Stimulated activated CD4-positive, alpha-beta T cell treated with anti-CD3 and anti-CD28 coated beads, TNF-alpha, amount 100 ng/mL, for 4 hours (primary cell): ENCODE measurements at regions not wholly inside any gene's neighbourhood (a gene's known extent, or its start where the extent isn't known, plus 50 kb on each side); places are given as distances from the start of the nearest gene placed in this dataset.

Experiments used
- DNase-seq, 3 experiments: peaks; one replicate each; pipeline ENCODE4 v3.0.0-alpha.2; 2020; ENCODE audit warnings: low read depth in 3 of 3

GRCh38 chr10:111200505-111201186 is 123.8 kb downstream of the ADRA2A start:
- no peak for DNase-seq

- no peak for DNase-seq
Observed at GRCh38 chr10:111203615-111204014, 126.8 kb downstream of the ADRA2A start.

DNA sequence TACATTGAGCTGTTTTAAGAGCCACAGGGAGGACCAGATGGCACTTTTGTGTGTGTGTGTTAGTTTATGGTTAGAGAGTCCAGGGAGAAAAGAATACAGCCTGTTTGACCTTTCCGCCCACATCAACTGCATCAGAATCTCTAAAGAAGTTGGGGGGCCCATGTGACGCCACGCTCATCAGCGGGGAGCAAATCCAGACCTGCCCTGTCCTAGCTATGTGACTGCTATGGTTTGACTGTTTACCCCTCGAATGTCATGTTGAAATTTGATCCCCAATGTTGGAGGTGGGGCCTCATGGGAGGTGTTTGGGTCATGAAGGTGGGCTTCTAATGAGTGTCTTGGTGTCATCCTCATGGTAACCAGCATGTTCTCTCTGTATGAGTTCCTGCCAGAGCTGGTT is 128.0 kb downstream of the ADRA2A start:
- no peak for DNase-seq

- DNase-seq = no peak
Observed at GRCh38 chr10:111206521-111206920, 129.7 kb downstream of the ADRA2A start.

GRCh38 chr10:111207500-111207899 is 130.7 kb downstream of the ADRA2A start:
- DNase-seq = no peak

- DNase-seq = no peak
Observed at GRCh38 chr10:111208951-111209350, 132.1 kb downstream of the ADRA2A start.

DNA sequence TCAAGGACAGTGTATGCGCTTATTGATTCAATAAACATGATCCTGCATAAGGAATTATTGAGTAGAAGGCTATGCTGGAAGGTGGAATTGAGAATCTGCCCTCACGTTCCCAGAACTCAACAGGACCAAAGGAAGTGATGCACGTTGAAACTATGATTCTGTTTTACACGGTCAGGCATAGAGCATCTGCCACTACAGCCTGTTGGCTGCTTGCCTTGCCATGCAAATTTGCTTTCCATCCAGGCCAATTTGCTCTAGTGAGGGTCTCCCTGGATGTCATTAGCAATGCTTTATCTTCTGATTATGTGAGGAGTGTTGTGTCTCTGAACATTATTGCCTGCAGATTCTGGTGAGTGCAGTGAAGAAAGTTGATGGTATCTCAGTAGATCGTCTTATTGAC is 132.9 kb downstream of the ADRA2A start:
- DNase-seq = no peak

- DNase-seq = no peak
Observed at GRCh38 chr10:111211241-111211640, 134.4 kb downstream of the ADRA2A start.

DNA sequence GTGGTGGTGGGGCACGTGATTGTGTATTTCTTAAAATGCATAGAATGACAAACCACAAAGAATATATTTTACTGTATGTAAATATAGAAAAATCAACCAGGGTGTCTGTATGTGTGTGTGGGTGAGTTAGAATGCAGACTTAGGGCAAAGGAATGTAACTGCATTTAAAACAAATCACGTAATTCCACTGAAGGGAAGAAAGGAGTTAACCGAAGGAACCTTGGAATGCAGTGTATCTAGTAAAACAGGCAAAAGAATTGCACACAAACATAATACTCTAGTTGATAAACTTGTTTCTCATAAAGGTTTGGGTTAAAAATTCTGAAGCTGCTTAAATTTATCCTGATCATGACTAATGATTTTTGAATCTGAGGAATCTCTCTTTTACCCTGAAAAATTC is 134.9 kb downstream of the ADRA2A start:
- no peak for DNase-seq

DNA sequence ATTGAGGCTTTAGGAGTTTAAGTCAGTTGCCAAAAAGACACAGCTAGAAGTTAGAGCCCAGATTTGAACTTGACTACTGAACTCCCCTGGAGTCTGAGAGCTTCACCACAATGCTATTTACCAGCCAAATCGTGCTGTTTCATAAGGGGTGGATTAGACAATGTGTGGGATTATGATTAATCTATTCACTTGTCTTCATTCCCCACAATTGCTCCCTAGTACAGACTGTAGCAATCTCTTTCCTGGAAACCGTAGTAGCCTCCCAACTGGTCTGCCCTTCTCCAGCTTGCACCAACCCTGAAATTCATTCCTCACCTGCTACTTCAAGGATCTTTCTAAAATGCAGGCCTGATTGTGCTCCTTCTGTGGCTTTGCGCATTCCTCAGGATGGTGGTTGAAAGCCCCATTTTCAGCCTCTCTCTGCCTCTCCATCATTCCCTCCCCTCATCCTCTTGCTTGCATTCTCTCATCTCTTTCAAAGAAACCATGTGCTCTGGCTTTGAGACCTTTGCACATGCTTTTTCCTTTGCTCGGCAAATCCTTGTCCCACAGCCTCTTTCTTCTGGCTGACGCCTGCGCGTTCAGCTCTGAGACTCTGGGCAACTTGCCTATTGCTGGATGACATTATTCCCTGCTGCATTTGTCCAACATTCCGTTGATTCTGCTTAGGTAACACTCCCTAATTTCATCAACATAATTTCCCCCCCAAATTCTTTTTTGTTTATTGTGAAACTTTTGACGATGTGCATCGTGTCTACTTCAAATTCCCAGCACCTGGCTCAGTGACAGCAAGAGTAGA is 145.1 kb downstream of the ADRA2A start:
- DNase-seq = no peak

DNA sequence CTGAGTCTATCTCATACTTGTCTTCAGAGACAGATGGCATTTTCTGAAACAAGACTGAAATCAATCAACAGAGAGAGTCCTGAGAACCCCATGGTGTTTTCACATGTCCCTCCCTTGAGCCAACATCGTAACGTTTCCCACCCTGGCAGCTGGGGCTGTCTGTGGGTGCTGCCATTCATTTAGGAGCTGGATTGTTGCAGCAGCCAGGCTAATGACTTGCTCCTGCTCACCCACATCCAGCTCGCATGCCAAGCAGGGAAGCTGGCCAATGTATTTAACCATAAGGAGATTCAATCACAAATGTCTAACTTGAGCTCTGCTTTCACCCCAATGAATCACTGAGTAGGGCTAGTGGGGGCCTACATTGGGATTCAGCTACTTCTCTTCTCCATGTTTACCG is 146.1 kb downstream of the ADRA2A start:
- no peak for DNase-seq

GRCh38 chr10:111231779-111232178 is 154.9 kb downstream of the ADRA2A start:
- no peak for DNase-seq

DNA sequence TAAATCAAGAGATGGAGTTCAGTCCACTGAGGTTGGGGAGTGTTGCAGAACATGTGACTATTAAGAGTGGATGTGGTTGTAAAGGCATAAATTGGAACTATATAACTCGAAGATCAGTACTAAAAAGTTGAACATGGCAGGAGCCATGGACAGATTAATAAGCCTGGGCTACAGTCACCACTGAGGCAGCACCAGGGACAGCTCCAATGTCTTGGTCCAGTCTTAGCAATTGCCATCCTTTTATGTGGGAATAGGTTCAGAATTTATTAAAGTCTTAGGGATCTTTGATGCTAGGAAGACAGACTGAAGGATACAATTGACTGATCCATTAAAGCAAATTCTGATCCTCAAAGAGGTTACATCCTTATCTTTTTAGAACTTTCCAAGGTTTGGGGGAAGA is 156.6 kb downstream of the ADRA2A start:
- no peak for DNase-seq

DNA sequence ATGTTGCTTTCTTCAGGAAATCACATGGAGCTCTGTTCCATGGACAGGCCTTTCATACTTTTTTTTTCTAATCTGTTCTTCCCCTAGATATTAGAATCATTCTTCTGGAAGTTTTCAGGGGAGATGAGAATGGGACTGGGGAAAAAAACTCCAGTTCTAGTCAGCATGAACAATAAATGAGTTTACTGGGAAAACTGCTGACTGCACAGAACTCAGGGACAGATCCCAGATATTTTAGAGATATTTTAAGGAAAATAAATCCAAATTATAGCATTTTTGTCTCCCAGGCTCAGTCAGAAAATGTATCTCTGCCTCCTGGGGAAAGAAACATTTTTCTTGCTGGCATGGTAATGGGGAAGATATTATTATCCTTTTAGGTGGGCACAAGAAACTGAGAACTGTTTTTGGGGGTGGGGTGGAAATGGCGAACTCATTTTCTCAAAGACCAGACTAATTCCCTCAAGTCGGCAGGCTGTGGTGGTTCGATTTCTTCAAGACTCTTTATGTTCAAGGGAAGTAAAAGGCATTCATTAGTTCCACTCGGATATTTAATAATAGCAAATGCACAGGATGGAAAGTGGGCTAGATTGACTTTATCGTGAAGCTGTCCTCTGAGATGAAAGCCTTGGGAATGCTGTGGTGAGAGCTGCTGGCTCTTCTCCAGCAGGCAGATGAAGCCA is 157.5 kb downstream of the ADRA2A start:
- no peak for DNase-seq

DNA sequence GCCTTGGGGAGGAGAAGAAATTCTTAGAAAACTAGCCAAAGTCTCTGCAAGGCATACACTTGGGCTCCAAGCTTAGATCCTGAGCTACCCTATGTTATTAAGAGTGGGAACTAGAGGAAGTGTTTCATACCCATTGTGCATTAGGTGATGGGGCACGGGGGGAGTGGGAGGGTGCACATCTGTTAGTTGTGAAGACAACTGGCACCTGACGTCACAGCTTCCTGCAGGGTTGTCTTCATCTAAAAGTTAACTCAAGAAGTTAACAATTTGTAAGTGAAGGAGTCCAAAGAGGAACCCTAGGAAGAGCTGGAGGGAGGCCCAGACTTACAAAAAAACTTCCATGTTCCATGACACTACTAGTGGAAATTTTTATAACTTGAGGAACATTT is 158.1 kb downstream of the ADRA2A start:
- DNase-seq = no peak

- no peak for DNase-seq
Observed at GRCh38 chr10:111240348-111240747, 163.5 kb downstream of the ADRA2A start.

- DNase-seq = no peak
Observed at GRCh38 chr10:111243126-111243525, 166.3 kb downstream of the ADRA2A start.

GRCh38 chr10:111246136-111246535 is 169.3 kb downstream of the ADRA2A start:
- no peak for DNase-seq

- no peak for DNase-seq
Observed at GRCh38 chr10:111246814-111247452, 170.1 kb downstream of the ADRA2A start.

DNA sequence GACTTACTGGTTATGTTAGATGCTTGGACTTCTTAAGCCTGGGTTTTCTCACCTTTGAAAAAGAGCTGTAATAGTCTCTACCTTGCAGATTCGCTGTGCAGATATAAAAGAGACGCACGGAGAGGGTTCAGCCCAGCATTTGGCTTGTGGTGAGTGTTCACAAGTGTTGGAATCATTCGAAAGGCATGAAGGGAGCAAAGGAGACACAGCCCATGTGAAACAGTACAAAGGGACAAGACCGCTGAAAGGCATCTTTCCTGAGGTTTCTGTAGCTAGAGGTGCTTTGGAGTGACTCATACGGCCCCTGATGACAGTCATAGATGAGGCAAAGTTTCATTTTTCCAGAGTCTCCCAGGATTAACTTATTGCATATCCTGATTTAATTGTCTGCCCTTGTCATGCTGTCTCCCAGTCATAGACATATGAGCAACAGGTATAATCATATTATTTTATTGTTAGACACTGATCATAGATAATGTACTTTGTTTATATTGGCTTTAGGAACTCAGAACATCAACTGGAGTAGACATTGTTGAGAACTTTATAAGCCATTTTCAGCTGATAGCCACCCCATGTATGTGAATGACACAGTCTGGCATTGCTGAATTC is 171.1 kb downstream of the ADRA2A start:
- DNase-seq = no peak

GRCh38 chr10:111249925-111250324 is 173.1 kb downstream of the ADRA2A start:
- DNase-seq = no peak

DNA sequence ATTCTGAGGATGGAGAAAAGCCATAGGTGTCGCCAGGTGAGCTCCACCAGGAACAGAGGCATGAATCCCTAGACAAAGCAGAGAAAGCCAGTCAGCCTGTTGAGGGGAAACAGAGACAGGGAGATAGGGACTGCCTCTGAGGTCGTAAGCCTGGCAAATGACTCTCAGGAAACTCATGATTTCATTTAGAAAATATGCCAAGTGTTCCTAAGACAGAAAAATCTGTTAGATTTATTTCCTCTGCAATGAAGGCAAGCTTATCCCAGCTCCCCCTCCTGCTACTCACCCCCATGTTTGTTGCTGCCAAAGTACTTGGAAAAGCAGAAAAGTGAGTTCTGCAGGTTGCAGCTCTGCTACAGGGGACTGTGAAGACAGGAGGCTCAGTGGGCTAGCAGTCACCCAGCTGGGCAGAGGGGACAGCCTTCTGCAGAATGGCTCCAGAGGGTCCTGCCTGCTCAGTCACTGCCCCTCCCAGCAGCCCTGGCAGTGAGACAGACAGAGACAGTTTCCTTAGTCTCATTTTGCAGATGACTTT is 184.3 kb downstream of the ADRA2A start:
- no peak for DNase-seq
